ENCODE measurements at regions not wholly inside any gene's neighbourhood (a gene's known extent, or its start where the extent isn't known, plus 50 kb on each side); places are given as distances from the start of the nearest gene placed in this dataset.

GRCh38 chr2:175579646-175580045 is 398.1 kb upstream of the ATP5MC3 start:
- peaks cover 6% of the 10 kb centered on the region for H3K4me1 Mint-ChIP-seq (ENCODE audit: low read depth, unreplicated experiment)
- no peak for TF ChIP-seq CTCF (IDR thresholded peaks at IDR 0.05; ENCODE audit: partially characterized antibody, unreplicated experiment)
- no peak overlapping the region for H3K4me3 Mint-ChIP-seq (ENCODE audit: unreplicated experiment)
- H3K27me3 Mint-ChIP-seq (ENCODE audit: unreplicated experiment), result peaks cover 3% of the 10 kb centered on the region
- no peak overlapping the region for H3K27ac Mint-ChIP-seq (ENCODE audit: unreplicated experiment)
- peaks cover 5% of the 10 kb centered on the region for H3K36me3 Mint-ChIP-seq (ENCODE audit: unreplicated experiment)
- no peaks in the 10 kb centered on the region for H3K9me3 Mint-ChIP-seq (ENCODE audit: unreplicated experiment)
- DNase-seq, result no peak

- no peak for TF ChIP-seq CTCF (IDR thresholded peaks at IDR 0.05; ENCODE audit: partially characterized antibody, unreplicated experiment)
- DNase-seq, result no peak
- peaks cover 6% of the 10 kb centered on the region for H3K4me1 Mint-ChIP-seq (ENCODE audit: low read depth, unreplicated experiment)
- peaks cover 5% of the 10 kb centered on the region for H3K36me3 Mint-ChIP-seq (ENCODE audit: unreplicated experiment)
- no peak overlapping the region for H3K4me3 Mint-ChIP-seq (ENCODE audit: unreplicated experiment)
- no peak overlapping the region for H3K27ac Mint-ChIP-seq (ENCODE audit: unreplicated experiment)
- peaks cover 3% of the 10 kb centered on the region for H3K27me3 Mint-ChIP-seq (ENCODE audit: unreplicated experiment)
- H3K9me3 Mint-ChIP-seq (ENCODE audit: unreplicated experiment), result no peaks in the 10 kb centered on the region
Measured at GRCh38 chr2:175577368-175577970, 396.0 kb upstream of the ATP5MC3 start.

GRCh38 chr2:175576875-175577274 is 395.4 kb upstream of the ATP5MC3 start:
- no peak for DNase-seq
- no peak overlapping the region for H3K4me3 Mint-ChIP-seq (ENCODE audit: unreplicated experiment)
- no peak overlapping the region for H3K27ac Mint-ChIP-seq (ENCODE audit: unreplicated experiment)
- H3K9me3 Mint-ChIP-seq (ENCODE audit: unreplicated experiment), result no peaks in the 10 kb centered on the region
- no peak for TF ChIP-seq CTCF (IDR thresholded peaks at IDR 0.05; ENCODE audit: partially characterized antibody, unreplicated experiment)
- H3K36me3 Mint-ChIP-seq (ENCODE audit: unreplicated experiment), result peaks cover 5% of the 10 kb centered on the region
- H3K27me3 Mint-ChIP-seq (ENCODE audit: unreplicated experiment), result peaks cover 3% of the 10 kb centered on the region
- H3K4me1 Mint-ChIP-seq (ENCODE audit: low read depth, unreplicated experiment), result peaks cover 6% of the 10 kb centered on the region

- TF ChIP-seq CTCF (IDR thresholded peaks at IDR 0.05; ENCODE audit: partially characterized antibody, unreplicated experiment), result no peak
- H3K9me3 Mint-ChIP-seq (ENCODE audit: unreplicated experiment), result no peaks in the 10 kb centered on the region
- H3K4me3 Mint-ChIP-seq (ENCODE audit: unreplicated experiment), result no peak overlapping the region
- peaks cover 5% of the 10 kb centered on the region for H3K36me3 Mint-ChIP-seq (ENCODE audit: unreplicated experiment)
- peaks cover 6% of the 10 kb centered on the region for H3K4me1 Mint-ChIP-seq (ENCODE audit: low read depth, unreplicated experiment)
- no peak overlapping the region for H3K27ac Mint-ChIP-seq (ENCODE audit: unreplicated experiment)
- DNase-seq, result no peak
- H3K27me3 Mint-ChIP-seq (ENCODE audit: unreplicated experiment), result peaks cover 3% of the 10 kb centered on the region
Measured at GRCh38 chr2:175576270-175576669, 394.8 kb upstream of the ATP5MC3 start.

- H3K36me3 Mint-ChIP-seq (ENCODE audit: unreplicated experiment), result peaks cover 5% of the 10 kb centered on the region
- H3K27me3 Mint-ChIP-seq (ENCODE audit: unreplicated experiment), result peaks cover 3% of the 10 kb centered on the region
- DNase-seq, result no peak
- no peak overlapping the region for H3K27ac Mint-ChIP-seq (ENCODE audit: unreplicated experiment)
- H3K4me3 Mint-ChIP-seq (ENCODE audit: unreplicated experiment), result peak overlapping the region; percentile 54
- H3K9me3 Mint-ChIP-seq (ENCODE audit: unreplicated experiment), result no peaks in the 10 kb centered on the region
- TF ChIP-seq CTCF (IDR thresholded peaks at IDR 0.05; ENCODE audit: partially characterized antibody, unreplicated experiment), result no peak
- peaks cover 6% of the 10 kb centered on the region for H3K4me1 Mint-ChIP-seq (ENCODE audit: low read depth, unreplicated experiment)
Measured at GRCh38 chr2:175575346-175576258, 394.1 kb upstream of the ATP5MC3 start.
